ENCODE measurements at regions not wholly inside any gene's neighbourhood (a gene's known extent, or its start where the extent isn't known, plus 50 kb on each side); places are given as distances from the start of the nearest gene placed in this dataset.
A peak's percentile ranks its signal among the peaks of the same experiment; 100 is the strongest.

DNA sequence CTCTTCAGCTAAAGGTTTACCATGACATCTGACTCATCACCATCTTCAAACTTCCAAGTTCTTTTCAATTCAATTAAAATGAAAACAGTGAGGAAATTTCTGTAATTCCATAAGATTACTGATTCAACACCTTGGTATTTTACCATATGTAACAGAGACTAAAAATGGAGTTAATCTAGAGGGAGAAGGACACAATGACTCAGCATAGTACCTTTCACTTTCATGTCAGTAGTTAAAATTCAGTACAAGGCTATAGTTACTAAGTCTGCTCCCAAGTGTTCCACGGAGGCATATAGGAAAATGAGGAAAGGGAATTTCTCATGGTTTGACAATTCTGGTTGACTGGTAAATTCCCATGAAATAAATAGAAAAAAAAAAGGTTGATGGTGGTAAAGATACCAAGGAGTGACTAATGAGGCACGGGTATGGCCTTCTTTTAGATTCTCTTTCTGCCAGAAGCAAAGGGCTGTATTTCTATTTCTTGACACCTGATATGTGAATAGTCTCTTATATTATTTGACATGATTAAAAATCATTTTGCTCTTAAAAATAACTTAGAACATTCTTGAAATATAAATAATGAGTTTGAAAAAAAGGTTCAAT is 526.7 kb upstream of the ADGRB3 start (continued):
- TF ChIP-seq, protein P1, sequence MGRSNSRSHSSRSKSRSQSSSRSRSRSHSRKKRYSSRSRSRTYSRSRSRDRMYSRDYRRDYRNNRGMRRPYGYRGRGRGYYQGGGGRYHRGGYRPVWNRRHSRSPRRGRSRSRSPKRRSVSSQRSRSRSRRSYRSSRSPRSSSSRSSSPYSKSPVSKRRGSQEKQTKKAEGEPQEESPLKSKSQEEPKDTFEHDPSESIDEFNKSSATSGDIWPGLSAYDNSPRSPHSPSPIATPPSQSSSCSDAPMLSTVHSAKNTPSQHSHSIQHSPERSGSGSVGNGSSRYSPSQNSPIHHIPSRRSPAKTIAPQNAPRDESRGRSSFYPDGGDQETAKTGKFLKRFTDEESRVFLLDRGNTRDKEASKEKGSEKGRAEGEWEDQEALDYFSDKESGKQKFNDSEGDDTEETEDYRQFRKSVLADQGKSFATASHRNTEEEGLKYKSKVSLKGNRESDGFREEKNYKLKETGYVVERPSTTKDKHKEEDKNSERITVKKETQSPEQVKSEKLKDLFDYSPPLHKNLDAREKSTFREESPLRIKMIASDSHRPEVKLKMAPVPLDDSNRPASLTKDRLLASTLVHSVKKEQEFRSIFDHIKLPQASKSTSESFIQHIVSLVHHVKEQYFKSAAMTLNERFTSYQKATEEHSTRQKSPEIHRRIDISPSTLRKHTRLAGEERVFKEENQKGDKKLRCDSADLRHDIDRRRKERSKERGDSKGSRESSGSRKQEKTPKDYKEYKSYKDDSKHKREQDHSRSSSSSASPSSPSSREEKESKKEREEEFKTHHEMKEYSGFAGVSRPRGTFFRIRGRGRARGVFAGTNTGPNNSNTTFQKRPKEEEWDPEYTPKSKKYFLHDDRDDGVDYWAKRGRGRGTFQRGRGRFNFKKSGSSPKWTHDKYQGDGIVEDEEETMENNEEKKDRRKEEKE (IDR thresholded peaks at IDR 0.05; ENCODE audit: borderline replicate concordance in 1 of 2, control insufficient read depth in 1 of 2, low read depth in 2 of 2, low read length in 1 of 2): 0 out of 4 replicates have a peak, but pooled peaks of 1 of the 2 experiments have one; percentile 29
- TF ChIP-seq ZNF324 (CRISPR knock-in tag; IDR thresholded peaks at IDR 0.05) (no peak), BACH1 (tag; IDR thresholded peaks at IDR 0.05) (peak; percentile 88), ZFX (CRISPR knock-in tag; IDR thresholded peaks at IDR 0.05) (peak; percentile 19; the same call in 1 of the 2 replicates), CBX3 (IDR thresholded peaks at IDR 0.05; ENCODE audit: borderline replicate concordance in 1 of 2, low read length in 2 of 2) (no peak), EWSR1 (IDR thresholded peaks at IDR 0.05; ENCODE audit: borderline replicate concordance, low read depth, partially characterized antibody) (no peak), CEBPG (CRISPR knock-in tag; IDR thresholded peaks at IDR 0.05) (no peak), CEBPG (tag; conservative IDR thresholded peaks at IDR 0.05 in 1 of 2, IDR thresholded peaks at IDR 0.05 in 1 of 2) (no peak), MEIS2 (IDR thresholded peaks at IDR 0.05; ENCODE audit: partially characterized antibody) (peak; percentile 8), SP1 (CRISPR knock-in tag; IDR thresholded peaks at IDR 0.05) (no peak), ADNP (tag; IDR thresholded peaks at IDR 0.05) (0 out of 2 replicates have a peak, but pooled peaks have one; percentile 50), SMAD4 (CRISPR knock-in tag; conservative IDR thresholded peaks at IDR 0.05) (0 out of 2 replicates have a peak, but pooled peaks have one; percentile 59), RBM39 (optimal IDR thresholded peaks at IDR 0.05; ENCODE audit: low read depth, low read length) (no peak)
- TF ChIP-seq, protein P2, sequence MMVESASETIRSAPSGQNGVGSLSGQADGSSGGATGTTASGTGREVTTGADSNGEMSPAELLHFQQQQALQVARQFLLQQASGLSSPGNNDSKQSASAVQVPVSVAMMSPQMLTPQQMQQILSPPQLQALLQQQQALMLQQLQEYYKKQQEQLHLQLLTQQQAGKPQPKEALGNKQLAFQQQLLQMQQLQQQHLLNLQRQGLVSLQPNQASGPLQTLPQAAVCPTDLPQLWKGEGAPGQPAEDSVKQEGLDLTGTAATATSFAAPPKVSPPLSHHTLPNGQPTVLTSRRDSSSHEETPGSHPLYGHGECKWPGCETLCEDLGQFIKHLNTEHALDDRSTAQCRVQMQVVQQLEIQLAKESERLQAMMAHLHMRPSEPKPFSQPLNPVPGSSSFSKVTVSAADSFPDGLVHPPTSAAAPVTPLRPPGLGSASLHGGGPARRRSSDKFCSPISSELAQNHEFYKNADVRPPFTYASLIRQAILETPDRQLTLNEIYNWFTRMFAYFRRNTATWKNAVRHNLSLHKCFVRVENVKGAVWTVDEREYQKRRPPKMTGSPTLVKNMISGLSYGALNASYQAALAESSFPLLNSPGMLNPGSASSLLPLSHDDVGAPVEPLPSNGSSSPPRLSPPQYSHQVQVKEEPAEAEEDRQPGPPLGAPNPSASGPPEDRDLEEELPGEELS (CRISPR knock-in tag; IDR thresholded peaks at IDR 0.05; ENCODE audit: borderline replicate concordance): no peak

Measured in K562 (cell line).